Heart left ventricle (tissue), 13 donors: ENCODE measurements at regions not wholly inside any gene's neighbourhood (a gene's known extent, or its start where the extent isn't known, plus 50 kb on each side); places are given as distances from the start of the nearest gene placed in this dataset.

Experiments
- CTCF ChIP-seq, 12 donors: fragments of 200-600 bp; sonication (generic) in 4 of 12; IDR thresholded peaks; one replicate each; pipeline versions ENCODE4 v1.5.0 to v1.8.0; 2018 to 2022; ENCODE audit warnings: antibody characterized with exemption in 12 of 12, mild to moderate bottlenecking in 5 of 12
- POLR2A ChIP-seq, 2 donors: fragments of 450-650 bp; IDR thresholded peaks; one replicate each; pipeline ENCODE4 v1.6.1; 2017; ENCODE audit warnings: antibody characterized with exemption in 2 of 2, mild to moderate bottlenecking in 2 of 2, moderate library complexity in 2 of 2
- donor health status: ischemic (EF 13 %, LVEDD 7.1; RV severe dilation, severe dysfunction).
- donor health status: DM: no; HTN: yes; CAD: no.
- donor health status: DM: no; HTN: no; CAD: no.
- donor health status: ischemic (EF 25% LVEDD 6.9; RV normal size, moderate dysfunction).
- donor health status: ischemic (EF 25% LVEDD 5.7; RV mildly dilated, moderate dysfunction).
- donor health status: ischemic (EF 35%, LVEDD 5.7; RV mildly dilated, moderate dysfunction).
- donor health status: nonischemic (EF 11% LVEDD 7.7; RV severe dilation, severe dysfunction).
- donor health status: DM: yes; HTN: yes; CAD: no.
- donor health status: PGD.
- donor health status: ischemic (EF 29% LVEDD 5.4; RV normal size, mild dysfunction).
- donor health status: nonischemic (EF 23%, LVEDD 6.1; RV moderate dilation, normal function).

- no peak for TF ChIP-seq CTCF (IDR thresholded peaks at IDR 0.05)
- TF ChIP-seq POLR2A (IDR thresholded peaks at IDR 0.05): no peak
Observed at GRCh38 chr7:156079156-156079555, 266.9 kb upstream of the SHH start.
